ENCODE measurements at regions not wholly inside any gene's neighbourhood (a gene's known extent, or its start where the extent isn't known, plus 50 kb on each side); places are given as distances from the start of the nearest gene placed in this dataset.
"Not testable (repeated sequence)": the region's sequence is repeated elsewhere in the genome, so short reads cannot be mapped to it uniquely, and the experiment has no call there.

DNA sequence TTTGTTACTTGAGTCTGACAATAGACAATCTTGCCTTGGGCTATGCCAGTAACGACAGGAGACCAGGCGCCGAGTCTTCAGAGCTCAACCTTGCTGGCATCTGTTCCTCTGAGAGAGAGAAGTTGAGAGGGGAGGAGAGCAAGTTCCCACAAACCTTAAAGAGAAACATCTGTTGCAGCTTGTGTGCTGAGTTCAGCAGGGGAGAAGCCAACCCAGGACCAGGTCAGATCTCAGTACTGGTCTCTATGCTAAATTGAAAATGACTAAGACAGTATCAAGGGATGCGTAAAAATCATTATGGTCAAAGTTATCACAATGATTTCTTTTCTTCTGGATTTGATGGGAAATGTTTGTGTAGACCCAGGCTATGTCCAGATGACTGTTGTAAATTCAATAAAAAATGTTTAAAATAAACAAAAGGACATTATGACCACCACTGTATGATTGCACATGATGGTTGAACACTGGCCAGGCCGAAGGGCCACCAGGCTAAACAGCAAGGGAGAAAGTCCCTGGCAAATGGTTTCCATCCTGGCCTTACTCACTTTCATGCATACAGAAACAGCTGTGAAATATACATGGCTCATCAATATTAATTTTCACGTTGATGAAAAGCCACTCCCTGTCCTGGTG, 100.3 kb upstream of the PMAIP1 start:
- DNase-seq, result no peak

DNA sequence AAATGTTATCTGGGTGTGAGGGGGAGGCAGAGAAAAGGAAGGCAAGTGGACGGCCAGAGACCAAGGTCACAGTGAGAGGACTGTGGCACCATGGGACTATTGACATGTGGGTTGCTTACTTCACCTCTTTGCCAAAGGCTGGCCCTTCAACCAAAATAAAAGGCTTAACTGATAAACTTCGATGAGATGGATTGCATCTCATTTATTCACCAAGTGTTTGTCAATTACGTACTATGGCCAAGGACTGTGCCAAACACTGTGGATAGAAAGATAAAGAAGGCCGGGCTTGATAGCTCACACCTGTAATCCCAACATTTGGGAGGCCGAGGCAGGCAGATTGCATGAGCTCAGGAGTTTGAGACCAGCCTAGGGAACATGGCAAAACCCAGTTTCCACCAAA, 98.7 kb upstream of the CCBE1 start:
- DNase-seq, result no peak

DNA sequence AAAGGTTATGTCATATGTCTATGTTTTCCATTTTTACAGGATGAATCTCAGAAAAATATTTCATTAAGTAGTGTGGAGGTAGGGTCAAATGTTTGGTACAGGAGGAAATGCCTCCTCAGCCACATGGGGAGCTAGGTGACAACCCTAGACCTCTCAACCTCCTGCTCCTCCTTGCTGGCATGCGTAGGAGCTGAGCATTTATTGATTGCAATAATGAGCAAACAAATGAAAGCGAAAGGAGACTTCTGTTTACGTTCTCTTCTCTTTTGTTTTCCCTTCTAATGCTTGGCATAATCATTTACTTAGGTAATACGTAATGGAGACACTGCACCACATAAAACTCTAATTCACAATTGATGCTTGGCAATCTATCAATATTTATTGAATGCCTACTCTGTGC, 95.1 kb upstream of the CCBE1 start:
- no peak for DNase-seq

GRCh38 chr18:59790346-59790936, 93.2 kb upstream of the CCBE1 start:
- DNase-seq, result not testable (repeated sequence)

- no peak for DNase-seq
These were observed 91.5 kb upstream of the CCBE1 start for GRCh38 chr18:59788791-59789106.

GRCh38 chr18:59787998-59788790, 91.0 kb upstream of the CCBE1 start:
- DNase-seq, result no peak

- no peak for DNase-seq
These were observed 87.5 kb upstream of the CCBE1 start for GRCh38 chr18:59784694-59785093.

- peak; percentile 31 for DNase-seq
These were observed 85.9 kb upstream of the CCBE1 start for GRCh38 chr18:59783138-59783537.

- no peak for DNase-seq
These were observed 82.8 kb upstream of the CCBE1 start for GRCh38 chr18:59779979-59780378.

DNA sequence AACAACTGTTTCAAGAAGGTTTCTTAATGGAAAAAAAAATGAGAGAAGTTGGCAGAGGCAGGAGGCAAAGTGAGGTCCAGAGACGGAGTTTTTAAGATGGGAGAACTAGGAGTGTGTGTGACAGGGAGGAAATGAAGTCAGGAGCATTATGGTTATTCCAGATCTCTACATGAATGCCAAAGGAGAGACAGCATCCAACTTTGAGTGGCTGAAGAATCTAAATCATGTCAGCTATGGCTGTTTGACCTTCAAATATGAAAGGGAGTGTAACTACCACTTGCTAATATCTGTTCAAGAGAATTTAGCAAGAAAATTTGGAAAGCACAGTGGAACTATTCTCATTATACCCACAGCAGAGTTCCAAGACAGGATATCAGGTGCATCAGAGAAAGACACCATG, 81.2 kb upstream of the CCBE1 start:
- DNase-seq, result no peak

GRCh38 chr18:59777636-59778035, 80.4 kb upstream of the CCBE1 start:
- no peak for DNase-seq

DNA sequence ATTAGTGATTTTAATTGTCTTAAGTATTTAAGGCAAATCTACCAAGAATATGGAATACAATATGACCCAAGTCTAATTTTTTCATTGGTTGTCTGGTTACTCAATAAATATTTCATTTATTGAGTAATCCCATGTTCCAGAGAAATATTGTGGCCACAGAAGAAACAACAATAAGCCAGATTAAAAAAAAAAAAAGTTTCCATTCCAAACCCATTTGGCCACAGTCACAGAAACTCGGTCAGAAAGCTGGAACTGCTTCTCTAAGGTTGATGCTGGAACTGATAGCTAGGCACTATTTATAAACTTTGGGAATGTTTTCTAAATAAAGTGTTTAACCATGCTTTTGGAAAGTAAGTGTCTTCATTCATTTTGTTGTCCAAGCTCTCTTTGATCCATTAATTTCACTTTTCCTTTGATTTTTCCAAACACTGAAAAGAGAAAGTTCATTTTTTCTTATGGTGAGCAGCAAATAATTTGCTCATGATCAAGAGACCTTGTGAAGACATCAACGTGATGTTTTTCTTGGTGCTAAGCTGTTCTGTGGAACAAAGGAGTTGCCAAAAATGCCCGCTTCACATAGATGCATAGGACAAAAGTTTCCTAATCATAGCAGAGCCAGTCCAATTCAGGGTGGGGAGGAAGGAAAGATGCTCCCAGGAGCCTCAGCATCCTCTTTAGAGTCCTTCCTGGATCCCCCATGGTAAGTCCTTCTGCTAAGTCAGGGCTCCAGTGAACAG, 72.1 kb upstream of the CCBE1 start:
- DNase-seq, result no peak

DNA sequence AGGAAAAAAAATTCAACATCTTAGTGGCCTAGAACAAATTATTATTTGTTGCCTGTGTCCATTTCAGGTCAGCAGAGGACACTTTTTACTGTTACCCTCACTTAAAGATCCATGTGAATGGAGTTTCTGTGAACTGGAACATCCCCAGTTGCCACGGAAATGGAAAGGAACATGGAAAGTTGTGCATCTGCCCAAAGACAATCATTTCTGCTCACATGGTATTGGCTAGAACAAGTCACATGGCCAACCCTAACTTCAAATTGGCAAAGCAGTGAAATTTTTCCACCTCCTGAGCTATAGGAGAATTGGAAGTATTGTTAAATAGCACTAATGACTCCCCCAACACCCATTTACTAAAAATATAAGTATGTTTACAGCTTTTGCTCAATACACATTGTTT, 71.2 kb upstream of the CCBE1 start:
- DNase-seq, result no peak

- no peak for DNase-seq
These were observed 70.5 kb upstream of the CCBE1 start for GRCh38 chr18:59767732-59768131.

GRCh38 chr18:59765343-59765742, 68.1 kb upstream of the CCBE1 start:
- DNase-seq, result no peak

- DNase-seq, result no peak
These were observed 67.1 kb upstream of the CCBE1 start for GRCh38 chr18:59764281-59764680.

DNA sequence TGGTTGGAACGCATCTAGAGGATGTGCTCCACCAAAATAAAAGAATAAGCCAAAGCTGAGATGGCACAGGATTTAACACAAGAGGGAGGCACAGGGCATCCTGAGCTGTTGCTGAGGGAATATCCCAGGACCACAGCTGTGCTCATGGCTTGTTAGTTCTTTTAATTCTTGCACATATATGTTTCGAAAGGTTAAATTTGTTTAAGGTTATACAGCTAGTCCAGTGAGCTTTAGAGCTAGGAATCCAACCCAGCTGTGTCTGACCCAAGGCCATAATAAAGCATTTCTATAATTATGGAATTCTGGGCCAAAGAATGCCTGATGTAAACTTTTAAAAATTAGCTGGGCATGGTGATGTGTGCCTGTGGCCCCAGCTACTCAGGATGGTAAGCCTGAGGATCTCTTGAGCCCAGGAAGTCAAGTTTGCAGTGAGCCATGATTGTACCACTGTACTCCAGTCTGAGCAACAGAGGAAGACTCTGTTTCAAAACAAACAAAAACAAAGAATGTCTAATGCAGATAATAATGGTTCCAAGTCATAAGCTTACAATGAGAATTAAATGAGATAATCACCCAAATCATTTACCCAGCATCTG, 66.4 kb upstream of the CCBE1 start:
- no peak for DNase-seq

- DNase-seq, result no peak
These were observed 63.7 kb upstream of the CCBE1 start for GRCh38 chr18:59760619-59761600.

- no peak for DNase-seq
These were observed 63.0 kb upstream of the CCBE1 start for GRCh38 chr18:59760212-59760611.

DNA sequence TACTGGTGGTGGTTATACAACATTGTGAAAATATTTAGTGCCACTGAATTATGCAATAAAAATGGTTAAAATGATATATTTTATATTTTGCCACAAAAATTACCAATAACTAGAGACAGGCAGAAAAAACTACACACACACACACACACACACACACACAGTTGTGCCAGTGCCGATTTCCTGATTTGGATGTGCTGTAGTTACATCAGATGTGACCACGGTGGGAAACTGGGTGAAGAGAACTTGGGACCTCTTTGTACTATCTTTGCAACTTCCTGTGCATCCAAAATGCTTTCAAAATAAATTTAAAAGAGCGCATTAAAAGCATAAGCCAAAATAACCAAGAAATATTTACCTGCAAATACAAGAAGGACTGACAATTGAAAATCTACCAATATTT, 61.6 kb upstream of the CCBE1 start:
- DNase-seq, result no peak

- DNase-seq, result no peak
These were observed 60.9 kb upstream of the CCBE1 start for GRCh38 chr18:59758106-59758505.

DNA sequence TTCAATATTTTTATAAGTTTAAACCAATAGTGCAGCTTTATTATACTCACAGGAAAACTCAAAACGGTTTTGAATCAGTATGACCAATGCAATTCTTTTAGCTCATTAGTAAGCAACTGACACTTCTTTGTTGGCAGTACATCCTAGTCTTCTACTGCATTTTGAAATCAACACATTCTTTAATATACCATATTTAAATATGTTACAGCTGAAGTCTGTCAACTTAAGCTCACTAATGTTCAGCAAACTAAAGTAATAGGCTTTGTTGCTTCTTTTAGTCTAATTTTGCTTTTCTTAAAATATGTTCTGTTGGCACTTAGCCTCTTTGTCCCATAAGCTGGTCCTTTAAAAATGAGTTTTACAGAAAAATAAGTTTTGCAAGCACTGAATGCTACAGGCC, 55.4 kb upstream of the CCBE1 start:
- DNase-seq, result no peak
